SK-N-SH treated with all-trans-retinoic acid at 6 μM for 48 hours (cell line): ENCODE measurements at regions not wholly inside any gene's neighbourhood (a gene's known extent, or its start where the extent isn't known, plus 50 kb on each side); places are given as distances from the start of the nearest gene placed in this dataset.

Source experiments
- ARNTL ChIP-seq: fragments of 450-650 bp; formaldehyde crosslinking; IDR thresholded peaks from 2 replicates; pipeline ENCODE4 v1.5.0; 2020; ENCODE audit warnings: low read depth, mild to moderate bottlenecking, moderate library complexity, borderline replicate concordance
- CREB5 ChIP-seq: fragments of 250-450 bp; sonication (Bioruptor Pico); IDR thresholded peaks from 2 replicates; pipeline ENCODE4 v1.5.1; 2020; ENCODE audit warnings: low read depth, mild to moderate bottlenecking, moderate library complexity
- CSDC2 ChIP-seq: fragments of 250-450 bp; sonication (Bioruptor Pico); IDR thresholded peaks from 2 replicates; pipeline ENCODE4 v1.5.0; 2020; ENCODE audit warnings: mild to moderate bottlenecking, moderate library complexity
- ESRRG ChIP-seq: fragments of 250-450 bp; sonication (Bioruptor Pico); IDR thresholded peaks from 2 replicates; pipeline ENCODE4 v1.6.1; 2021; ENCODE audit warnings: mild to moderate bottlenecking
- OSR1 ChIP-seq: fragments of 250-450 bp; sonication (Bioruptor Pico); IDR thresholded peaks from 2 replicates; pipeline ENCODE4 v1.8.0; 2022; ENCODE audit warnings: moderate library complexity, mild to moderate bottlenecking, inconsistent platforms
- PPARA ChIP-seq: fragments of 250-450 bp; sonication (Bioruptor Pico); IDR thresholded peaks from 2 replicates; pipeline ENCODE4 v1.5.0; 2020; ENCODE audit warnings: mild to moderate bottlenecking, borderline replicate concordance
- RARB ChIP-seq: fragments of 250-450 bp; sonication (Bioruptor Pico); IDR thresholded peaks from 2 replicates; pipeline ENCODE4 v1.8.0; 2021; ENCODE audit warnings: mild to moderate bottlenecking, moderate library complexity
- TCF4 ChIP-seq: fragments of 250-450 bp; sonication (Bioruptor Pico); IDR thresholded peaks from 2 replicates; pipeline ENCODE4 v1.8.0; 2021; ENCODE audit warnings: mild to moderate bottlenecking, moderate library complexity, borderline replicate concordance
- TOX ChIP-seq: fragments of 250-450 bp; sonication (Bioruptor Pico); IDR thresholded peaks from 2 replicates; pipeline ENCODE4 v1.8.0; 2021; ENCODE audit warnings: mild to moderate bottlenecking, moderate library complexity, borderline replicate concordance
- TSHZ2 ChIP-seq: fragments of 250-450 bp; sonication (Bioruptor Pico); IDR thresholded peaks from 2 replicates; pipeline ENCODE4 v1.5.0; 2020; ENCODE audit warnings: mild to moderate bottlenecking, moderate library complexity
- ZFP3 ChIP-seq: fragments of 250-450 bp; sonication (Bioruptor Pico); IDR thresholded peaks from 2 replicates; pipeline ENCODE4 v1.5.0; 2020; ENCODE audit warnings: mild to moderate bottlenecking, moderate library complexity
- ZNF70 ChIP-seq: fragments of 450-650 bp; formaldehyde crosslinking; IDR thresholded peaks from 2 replicates; pipeline ENCODE4 v1.5.0; 2020; ENCODE audit warnings: mild to moderate bottlenecking, moderate library complexity
- ZNF8 ChIP-seq: fragments of 450-650 bp; formaldehyde crosslinking; IDR thresholded peaks from 2 replicates; pipeline ENCODE4 v1.5.0; 2020; ENCODE audit warnings: mild to moderate bottlenecking, moderate library complexity
- TF ChIP-seq, protein P1 (sequence below): fragments of 250-450 bp; sonication (Bioruptor Pico); IDR thresholded peaks from 2 replicates; pipeline ENCODE4 v1.8.0; 2020; ENCODE audit warnings: mild to moderate bottlenecking, moderate library complexity, borderline replicate concordance

- TF ChIP-seq CSDC2 (CRISPR knock-in tag) (no peak), ZFP3 (no peak), PPARA (CRISPR knock-in tag) (no peak), RARB (CRISPR knock-in tag) (no peak), OSR1 (no peak), TOX (CRISPR knock-in tag) (no peak), ARNTL (CRISPR knock-in tag) (no peak), CREB5 (CRISPR knock-in tag) (no peak), TCF4 (CRISPR knock-in tag) (no peak), ZNF8 (no peak), ESRRG (CRISPR knock-in tag) (no peak), TSHZ2 (CRISPR knock-in tag) (no peak), ZNF70 (no peak)
- TF ChIP-seq, protein P1, sequence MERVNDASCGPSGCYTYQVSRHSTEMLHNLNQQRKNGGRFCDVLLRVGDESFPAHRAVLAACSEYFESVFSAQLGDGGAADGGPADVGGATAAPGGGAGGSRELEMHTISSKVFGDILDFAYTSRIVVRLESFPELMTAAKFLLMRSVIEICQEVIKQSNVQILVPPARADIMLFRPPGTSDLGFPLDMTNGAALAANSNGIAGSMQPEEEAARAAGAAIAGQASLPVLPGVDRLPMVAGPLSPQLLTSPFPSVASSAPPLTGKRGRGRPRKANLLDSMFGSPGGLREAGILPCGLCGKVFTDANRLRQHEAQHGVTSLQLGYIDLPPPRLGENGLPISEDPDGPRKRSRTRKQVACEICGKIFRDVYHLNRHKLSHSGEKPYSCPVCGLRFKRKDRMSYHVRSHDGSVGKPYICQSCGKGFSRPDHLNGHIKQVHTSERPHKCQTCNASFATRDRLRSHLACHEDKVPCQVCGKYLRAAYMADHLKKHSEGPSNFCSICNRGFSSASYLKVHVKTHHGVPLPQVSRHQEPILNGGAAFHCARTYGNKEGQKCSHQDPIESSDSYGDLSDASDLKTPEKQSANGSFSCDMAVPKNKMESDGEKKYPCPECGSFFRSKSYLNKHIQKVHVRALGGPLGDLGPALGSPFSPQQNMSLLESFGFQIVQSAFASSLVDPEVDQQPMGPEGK, result no peak
Measured at GRCh38 chr9:111743275-111743674, 51.5 kb downstream of the SHOC1 start.
